LNCaP clone FGC (cell line): ENCODE measurements at regions not wholly inside any gene's neighbourhood (a gene's known extent, or its start where the extent isn't known, plus 50 kb on each side); places are given as distances from the start of the nearest gene placed in this dataset.

Experiments used
- DNase-seq: peaks from one replicate; pipeline ENCODE4 v3.0.0-alpha.2; 2011; ENCODE audit warnings: low read depth
- H3K4me3 ChIP-seq: 2 replicates; pipeline ENCODE4 v1.5.1; 2011; ENCODE audit warnings: mild to moderate bottlenecking, low read depth, low read length, control low read depth
- TF ChIP-seq, protein P1 (sequence below): IDR thresholded peaks from 2 replicates; pipeline ENCODE4 v1.5.1; 2012; ENCODE audit warnings: mild to moderate bottlenecking; ENCODE audit not compliant: control insufficient read depth, insufficient read depth; ENCODE audit errors: extremely low read depth

DNA sequence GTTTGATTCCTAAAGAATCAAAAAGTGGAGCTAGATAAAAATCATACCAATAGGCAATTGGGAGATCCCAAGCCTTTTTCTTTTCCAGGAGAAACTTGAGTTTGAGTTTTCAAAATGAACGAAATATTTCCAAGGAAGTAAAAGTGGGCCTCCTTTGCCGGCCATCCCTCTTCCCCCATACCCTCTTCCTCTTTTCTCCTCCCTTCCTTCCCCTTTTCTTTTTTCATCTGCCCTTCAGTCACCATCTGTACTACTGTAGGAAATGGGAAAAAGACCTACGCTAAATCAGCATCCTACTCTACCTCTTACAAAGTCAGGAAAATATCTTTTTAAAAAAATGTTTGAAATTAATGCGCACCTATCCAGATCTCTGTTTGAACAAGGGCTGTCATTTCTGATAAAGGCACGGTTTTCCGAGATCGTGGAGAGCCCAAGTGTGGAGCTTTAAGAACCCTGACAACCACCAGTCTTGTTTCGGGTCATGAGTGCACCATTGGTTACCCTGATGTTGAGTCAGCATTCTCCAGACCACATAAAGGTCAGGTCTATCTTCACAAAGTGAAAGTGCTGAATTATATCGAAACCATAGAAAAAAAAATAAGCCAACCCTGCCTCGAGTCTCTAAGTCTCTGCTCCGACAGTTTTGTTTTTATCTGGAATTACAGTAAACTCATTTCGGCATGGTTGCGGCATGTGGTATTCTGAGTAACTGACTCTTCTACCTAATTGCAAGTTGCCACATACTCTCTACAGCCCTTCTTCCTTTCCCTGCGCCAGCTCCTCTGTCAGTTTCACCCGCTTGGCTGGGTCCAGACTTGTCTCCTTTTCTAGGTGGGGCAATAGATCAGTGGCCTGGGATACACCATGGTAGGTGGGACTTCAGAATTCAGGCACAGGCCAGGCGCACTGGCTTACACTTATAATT, 140.2 kb upstream of the KLF3 start:
- DNase-seq = no peak
- TF ChIP-seq, protein P1, sequence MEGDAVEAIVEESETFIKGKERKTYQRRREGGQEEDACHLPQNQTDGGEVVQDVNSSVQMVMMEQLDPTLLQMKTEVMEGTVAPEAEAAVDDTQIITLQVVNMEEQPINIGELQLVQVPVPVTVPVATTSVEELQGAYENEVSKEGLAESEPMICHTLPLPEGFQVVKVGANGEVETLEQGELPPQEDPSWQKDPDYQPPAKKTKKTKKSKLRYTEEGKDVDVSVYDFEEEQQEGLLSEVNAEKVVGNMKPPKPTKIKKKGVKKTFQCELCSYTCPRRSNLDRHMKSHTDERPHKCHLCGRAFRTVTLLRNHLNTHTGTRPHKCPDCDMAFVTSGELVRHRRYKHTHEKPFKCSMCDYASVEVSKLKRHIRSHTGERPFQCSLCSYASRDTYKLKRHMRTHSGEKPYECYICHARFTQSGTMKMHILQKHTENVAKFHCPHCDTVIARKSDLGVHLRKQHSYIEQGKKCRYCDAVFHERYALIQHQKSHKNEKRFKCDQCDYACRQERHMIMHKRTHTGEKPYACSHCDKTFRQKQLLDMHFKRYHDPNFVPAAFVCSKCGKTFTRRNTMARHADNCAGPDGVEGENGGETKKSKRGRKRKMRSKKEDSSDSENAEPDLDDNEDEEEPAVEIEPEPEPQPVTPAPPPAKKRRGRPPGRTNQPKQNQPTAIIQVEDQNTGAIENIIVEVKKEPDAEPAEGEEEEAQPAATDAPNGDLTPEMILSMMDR = no peak
- H3K4me3 ChIP-seq = no peak overlapping the region

DNA sequence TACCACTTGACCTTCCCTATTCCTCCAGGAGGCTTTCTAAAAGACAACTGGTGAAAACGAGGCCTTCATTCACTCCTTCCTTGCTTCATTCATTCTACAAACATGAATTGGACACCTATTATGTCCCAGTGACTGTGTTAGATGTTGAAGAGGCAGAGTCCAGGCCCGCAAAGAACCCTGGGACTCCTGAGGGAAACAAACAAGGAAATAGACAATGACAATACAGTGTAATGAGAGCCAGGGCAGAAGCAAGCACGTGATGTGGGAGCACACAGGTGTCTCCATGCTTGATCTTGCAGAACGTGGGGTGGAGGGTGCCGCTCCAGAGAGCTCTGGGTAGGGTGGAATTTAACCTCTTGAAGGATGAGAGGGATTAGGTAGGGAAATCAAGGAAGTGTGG, 137.6 kb upstream of the KLF3 start:
- TF ChIP-seq, protein P1 = no peak
- DNase-seq = no peak
- no peak overlapping the region for H3K4me3 ChIP-seq

DNA sequence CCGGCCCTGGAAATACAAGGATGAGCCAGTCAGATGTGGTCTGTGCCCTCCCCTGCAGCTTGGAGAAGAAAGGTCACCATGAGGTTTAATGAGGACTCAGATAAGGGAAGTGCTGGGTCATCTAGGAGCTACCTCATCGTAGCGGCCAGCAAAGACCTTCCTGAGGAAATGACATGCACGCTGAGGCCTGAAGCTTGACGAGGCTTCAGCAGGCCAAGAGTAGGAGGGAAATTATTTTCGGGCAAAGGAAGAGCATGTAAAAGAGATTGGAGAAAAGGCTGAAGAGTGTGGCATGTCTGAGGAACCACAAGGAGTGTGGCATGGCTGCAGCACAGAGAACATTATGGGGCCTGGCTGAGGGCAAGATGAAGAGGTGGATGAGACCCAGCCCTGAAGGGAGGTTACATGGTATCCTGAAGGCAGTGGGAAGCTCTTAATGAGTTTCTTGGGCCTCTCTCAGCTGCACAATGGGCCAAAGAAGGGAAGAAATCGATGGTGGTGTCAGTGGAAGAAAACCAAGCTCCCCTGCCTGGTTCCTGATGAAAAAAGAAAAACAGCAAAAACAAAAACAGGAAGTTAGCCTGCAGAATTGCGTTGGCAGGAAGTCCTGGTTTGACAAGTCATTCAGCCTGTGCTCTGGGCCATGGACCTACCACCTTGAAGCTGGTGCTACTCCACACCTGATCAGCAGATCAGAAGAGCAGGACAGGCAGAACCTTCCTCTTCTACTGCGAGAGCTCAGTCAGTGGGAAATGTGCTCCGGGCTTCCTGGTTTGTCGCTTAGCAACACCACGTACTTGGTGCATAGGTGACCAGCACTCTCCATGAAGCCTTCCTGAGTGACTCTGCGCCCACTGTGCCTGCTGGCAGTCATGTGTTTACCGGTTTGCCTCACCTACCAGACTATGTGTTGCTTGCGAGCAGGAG, 134.5 kb upstream of the KLF3 start:
- H3K4me3 ChIP-seq = no peak overlapping the region
- peak; percentile 63 for DNase-seq
- TF ChIP-seq, protein P1 = no peak

DNA sequence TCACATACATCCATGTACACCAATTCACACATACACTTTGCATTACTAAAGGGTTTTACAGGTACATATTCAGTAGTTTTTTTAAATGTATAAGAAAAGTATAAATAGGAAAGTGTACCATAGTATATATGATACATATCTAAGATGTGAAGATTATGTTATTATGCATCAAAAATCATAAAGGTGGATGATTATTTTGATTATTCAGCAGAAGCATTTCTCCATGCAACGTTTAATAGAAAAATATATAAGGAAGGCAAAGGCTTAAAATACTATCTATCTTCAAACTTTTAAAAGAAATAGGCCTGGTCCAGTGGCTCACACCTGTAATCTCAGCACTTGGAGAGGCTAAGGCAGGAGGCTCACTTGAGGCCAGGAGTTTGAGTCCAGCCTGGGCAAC, 133.5 kb upstream of the KLF3 start:
- TF ChIP-seq, protein P1 = no peak
- H3K4me3 ChIP-seq = no peak overlapping the region

DNA sequence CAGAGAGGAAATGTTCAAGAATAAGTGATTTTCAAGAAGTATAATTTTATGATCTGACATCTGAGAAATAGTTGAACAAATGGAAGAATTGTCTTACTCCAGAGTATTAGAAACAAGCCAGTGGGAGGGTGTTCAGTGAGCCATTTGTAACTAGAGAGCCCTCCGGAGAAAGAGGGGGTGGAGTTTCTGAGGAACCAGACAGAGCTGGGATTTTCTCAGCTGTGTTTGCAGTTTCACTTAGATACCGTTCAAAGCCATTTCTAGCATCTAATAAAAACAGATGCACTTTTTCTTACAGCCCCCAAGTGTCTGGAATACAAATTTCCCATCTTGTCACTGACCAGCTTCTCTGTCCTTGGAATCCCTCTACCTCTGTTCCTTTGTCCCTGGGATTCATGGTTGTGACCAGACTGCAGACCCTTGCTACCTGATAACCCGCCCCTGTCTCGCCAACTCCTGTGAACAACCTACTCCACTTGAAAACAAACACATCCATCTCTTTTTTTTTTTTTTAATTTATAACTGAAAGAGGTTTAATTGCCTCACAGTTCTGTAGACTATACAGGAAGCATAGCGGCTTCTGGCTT, 132.8 kb upstream of the KLF3 start:
- no peak for DNase-seq
- no peak overlapping the region for H3K4me3 ChIP-seq
- TF ChIP-seq, protein P1 = no peak

More for the DNA sequence above, 133.5 kb upstream of the KLF3 start:
- DNase-seq = no peak

DNA sequence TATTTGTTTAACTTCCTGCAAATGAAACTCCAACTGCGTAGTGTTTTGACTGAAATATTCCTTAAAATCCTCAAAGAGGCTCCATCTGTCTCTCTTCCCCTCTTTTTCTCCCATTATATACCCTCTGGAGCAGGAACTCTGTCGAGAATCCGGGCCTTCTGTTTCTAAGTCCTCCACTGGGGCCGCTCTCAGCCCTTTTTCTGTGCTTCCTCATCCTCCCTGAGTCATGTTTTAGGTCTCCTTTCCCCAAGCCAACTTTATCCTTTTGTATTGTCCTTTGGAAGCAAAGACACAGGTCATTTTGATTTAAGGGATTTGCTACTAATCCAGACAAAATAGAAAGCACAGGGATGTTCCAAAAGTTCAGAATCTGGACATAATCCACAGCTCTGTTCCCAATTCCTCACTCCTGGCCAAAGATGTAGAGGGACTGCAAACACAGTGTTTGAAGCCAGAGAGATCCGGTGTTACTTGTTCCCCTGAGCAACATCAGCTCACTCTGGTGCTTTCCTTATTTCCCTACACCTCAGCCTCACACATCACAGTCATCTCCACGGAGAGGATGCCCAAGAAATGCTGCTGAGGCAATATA, 131.0 kb upstream of the KLF3 start:
- TF ChIP-seq, protein P1 = no peak
- no peak for DNase-seq
- H3K4me3 ChIP-seq = no peak overlapping the region
